PC-9 (cell line): ENCODE measurements at regions not wholly inside any gene's neighbourhood (a gene's known extent, or its start where the extent isn't known, plus 50 kb on each side); places are given as distances from the start of the nearest gene placed in this dataset.

Experiments used
- BruUV-seq: library from RNA; stranded (reverse); fragments of 400-500 nt; replicated peaks from 2 replicates; lab custom pipeline; 2021; lab: Mats Ljungman, UMichigan
- CTCF ChIA-PET: fragments of 300-600 bp; sonication (Branson Sonifier 250); formaldehyde crosslinking; loops from one replicate; lab custom pipeline; 2022; ENCODE audit warnings: antibody characterized with exemption; lab: Charles Lee
- POLR2A ChIA-PET: fragments of 300-600 bp; sonication (Branson Sonifier 250); formaldehyde crosslinking; loops from one replicate; lab custom pipeline; 2022; ENCODE audit warnings: antibody characterized with exemption; ENCODE audit not compliant: unreplicated experiment; lab: Charles Lee
- DNase-seq, 2 experiments: peaks; one replicate each; pipeline versions ENCODE4 v3.0.0 to v3.0.0-alpha.2; 2015 to 2022; ENCODE audit warnings: mixed read lengths in 1 of 2
- H2AFZ ChIP-seq: fragments of 200-600 bp; sonication (generic); 2 replicates; pipeline ENCODE4 v1.8.1; 2017; ENCODE audit warnings: antibody characterized with exemption
- H3F3A ChIP-seq: fragments of 200-600 bp; sonication (generic); 2 replicates; pipeline ENCODE4 v1.8.1; 2017; ENCODE audit warnings: antibody characterized with exemption, mild to moderate bottlenecking, low read depth; ENCODE audit not compliant: insufficient read depth
- H3K27ac ChIP-seq: fragments of 200-600 bp; sonication (generic); 2 replicates; pipeline ENCODE4 v1.6.1; 2016; ENCODE audit warnings: mixed run types
- H3K27me3 ChIP-seq: fragments of 200-600 bp; sonication (generic); 2 replicates; pipeline ENCODE4 v1.6.1; 2016; ENCODE audit warnings: low read depth, mixed run types; ENCODE audit not compliant: insufficient read depth
- H3K36me3 ChIP-seq: fragments of 200-600 bp; sonication (generic); 2 replicates; pipeline ENCODE4 v1.6.1; 2016; ENCODE audit warnings: low read depth, mixed run types
- H3K4me1 ChIP-seq: fragments of 200-600 bp; sonication (generic); replicated peaks from 2 replicates; pipeline ENCODE4 v1.6.1; 2016; ENCODE audit warnings: mixed run types; ENCODE audit not compliant: insufficient read depth
- H3K4me2 ChIP-seq: fragments of 200-600 bp; sonication (generic); 2 replicates; pipeline ENCODE4 v1.6.1; 2017; ENCODE audit warnings: mixed run types
- H3K4me3 ChIP-seq: fragments of 200-600 bp; sonication (generic); 2 replicates; pipeline ENCODE4 v1.6.1; 2016; ENCODE audit warnings: mixed run types
- H3K79me2 ChIP-seq: fragments of 200-600 bp; sonication (generic); 2 replicates; pipeline ENCODE4 v1.6.1; 2017; ENCODE audit warnings: low read depth, mixed run types
- H3K9me2 ChIP-seq: fragments of 200-600 bp; sonication (generic); 2 replicates; pipeline ENCODE4 v1.8.1; 2017; ENCODE audit warnings: mild to moderate bottlenecking; ENCODE audit not compliant: insufficient read depth
- H3K9me3 ChIP-seq: fragments of 200-600 bp; sonication (generic); 2 replicates; pipeline ENCODE4 v1.8.1; 2016; ENCODE audit warnings: low read depth; ENCODE audit not compliant: insufficient read depth
- H4K20me1 ChIP-seq: fragments of 200-600 bp; sonication (generic); 2 replicates; pipeline ENCODE4 v1.8.1; 2017; ENCODE audit not compliant: insufficient read depth
- CTCF ChIP-seq: fragments of 200-600 bp; sonication (generic); conservative IDR thresholded peaks from 2 replicates; pipeline ENCODE4 v1.6.1; 2017; ENCODE audit warnings: mixed run types, antibody characterized with exemption, mild to moderate bottlenecking, moderate library complexity
- EZH2 ChIP-seq: fragments of 200-600 bp; sonication (generic); IDR thresholded peaks from 2 replicates; pipeline ENCODE4 v1.8.0; 2017; ENCODE audit warnings: antibody characterized with exemption, low read depth
- intact Hi-C: fragments of 100-400 bp; cut with micrococcal nuclease; formaldehyde crosslinking; loops from one replicate; pipeline ENCODE4 v1.10.0; 2022; ENCODE audit not compliant: unreplicated experiment

- DNase-seq, result peak in 1 of 2 experiments; percentile 57
- no peaks in the 10 kb centered on the region for H4K20me1 ChIP-seq
- ChIA-PET POLR2A (no interaction called here), CTCF (interaction anchor here (0.7 kb wide), 1 partner anchor 1209 kb away, joined by 3 read pairs; no protein-coding TSS in a partner anchor)
- H3K9me3 ChIP-seq, result no peaks in the 10 kb centered on the region
- H3K36me3 ChIP-seq, result no peaks in the 10 kb centered on the region
- H2AFZ ChIP-seq, result no peak overlapping the region
- no peak overlapping the region for H3K4me2 ChIP-seq
- BruUV-seq, result no TSS peak
- intact Hi-C loops, result loop anchor here (10.0 kb wide), 1 partner anchor 749 kb away; no protein-coding TSS in a partner anchor
- no peaks in the 10 kb centered on the region for H3K79me2 ChIP-seq
- peak; percentile 58 for TF ChIP-seq CTCF
- TF ChIP-seq EZH2, result no peak
- H3K4me3 ChIP-seq, result no peak overlapping the region
- H3K4me1 ChIP-seq, result peaks cover 4% of the 10 kb centered on the region
- no peaks in the 10 kb centered on the region for H3K27me3 ChIP-seq
- H3F3A ChIP-seq, result no peaks in the 10 kb centered on the region
- H3K9me2 ChIP-seq, result no peaks in the 10 kb centered on the region
- no peak overlapping the region for H3K27ac ChIP-seq
Measured at GRCh38 chr1:164914208-164914607, 355.2 kb downstream of the PBX1 start.

DNA sequence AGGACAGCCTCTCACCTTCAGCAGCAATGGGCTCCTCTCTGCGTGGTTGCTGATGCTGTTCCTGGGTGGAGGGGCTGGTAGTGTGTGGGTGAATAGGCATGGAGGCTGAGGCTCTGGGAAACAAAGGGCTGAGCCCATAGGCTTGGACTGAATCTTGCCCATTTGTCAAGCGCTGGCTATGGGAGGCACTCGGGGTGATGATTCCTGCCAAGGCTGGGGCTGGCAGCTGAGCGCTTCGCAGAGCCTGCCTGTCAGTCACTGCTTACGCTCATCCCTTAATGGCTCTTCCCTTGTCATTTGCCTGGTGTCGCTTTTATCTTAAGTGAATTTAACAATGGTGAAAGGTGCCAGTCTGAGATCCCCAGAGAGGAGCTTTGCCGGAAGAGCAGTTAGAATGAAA, 353.3 kb downstream of the PBX1 start:
- Histone ChIP-seq H3K4me3 (no peak overlapping the region), H3K9me3 (no peaks in the 10 kb centered on the region), H3K27me3 (no peaks in the 10 kb centered on the region), H3K4me2 (no peak overlapping the region), H3K9me2 (no peaks in the 10 kb centered on the region), H3K27ac (no peak overlapping the region), H4K20me1 (no peaks in the 10 kb centered on the region), H3K4me1 (peaks cover 23% of the 10 kb centered on the region), H2AFZ (no peak overlapping the region), H3K79me2 (no peaks in the 10 kb centered on the region), H3F3A (0 out of 2 replicates have a peak, but pooled peaks cover 10% of the 10 kb centered on the region), H3K36me3 (no peaks in the 10 kb centered on the region)
- intact Hi-C loops, result loop anchor here (10.0 kb wide), 1 partner anchor 747 kb away; no protein-coding TSS in a partner anchor
- DNase-seq, result no peak
- no peak for TF ChIP-seq EZH2
- no peak for TF ChIP-seq CTCF
- CTCF ChIA-PET, result no interaction called here
- POLR2A ChIA-PET, result no interaction called here
- BruUV-seq, result no TSS peak

DNA sequence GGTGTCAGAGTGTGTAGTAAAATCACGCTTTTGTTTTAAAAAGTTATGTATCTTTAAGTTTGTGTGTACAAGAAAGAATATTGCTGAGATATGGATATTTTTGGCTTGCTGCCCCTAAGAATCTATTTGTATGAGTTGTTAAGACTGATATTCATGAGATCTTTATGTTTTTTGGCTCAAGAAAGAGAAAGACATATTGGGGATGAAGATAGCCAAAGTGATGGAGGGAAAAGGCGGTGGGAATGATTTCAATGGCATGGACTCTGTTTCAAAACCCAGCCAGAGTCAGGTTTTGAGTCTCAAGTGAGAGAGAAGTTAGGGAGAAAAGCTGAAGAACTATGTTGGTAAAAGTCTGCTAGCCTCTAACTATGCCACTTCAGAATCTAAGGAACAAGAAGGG, 351.7 kb downstream of the PBX1 start:
- H3F3A ChIP-seq, result 0 out of 2 replicates have a peak, but pooled peaks cover 10% of the 10 kb centered on the region
- peaks cover 30% of the 10 kb centered on the region for H3K4me1 ChIP-seq
- TF ChIP-seq EZH2, result no peak
- H3K27me3 ChIP-seq, result no peaks in the 10 kb centered on the region
- ChIA-PET POLR2A (no interaction called here), CTCF (no interaction called here)
- no peaks in the 10 kb centered on the region for H3K9me2 ChIP-seq
- no peak overlapping the region for H3K27ac ChIP-seq
- DNase-seq, result no peak
- H2AFZ ChIP-seq, result no peak overlapping the region
- no peak overlapping the region for H3K4me3 ChIP-seq
- intact Hi-C loops, result loop anchor here (10.0 kb wide), 1 partner anchor 746 kb away; no protein-coding TSS in a partner anchor
- no peaks in the 10 kb centered on the region for H3K36me3 ChIP-seq
- no peak overlapping the region for H3K4me2 ChIP-seq
- no peaks in the 10 kb centered on the region for H3K9me3 ChIP-seq
- H3K79me2 ChIP-seq, result no peaks in the 10 kb centered on the region
- H4K20me1 ChIP-seq, result no peaks in the 10 kb centered on the region
- no TSS peak for BruUV-seq

DNA sequence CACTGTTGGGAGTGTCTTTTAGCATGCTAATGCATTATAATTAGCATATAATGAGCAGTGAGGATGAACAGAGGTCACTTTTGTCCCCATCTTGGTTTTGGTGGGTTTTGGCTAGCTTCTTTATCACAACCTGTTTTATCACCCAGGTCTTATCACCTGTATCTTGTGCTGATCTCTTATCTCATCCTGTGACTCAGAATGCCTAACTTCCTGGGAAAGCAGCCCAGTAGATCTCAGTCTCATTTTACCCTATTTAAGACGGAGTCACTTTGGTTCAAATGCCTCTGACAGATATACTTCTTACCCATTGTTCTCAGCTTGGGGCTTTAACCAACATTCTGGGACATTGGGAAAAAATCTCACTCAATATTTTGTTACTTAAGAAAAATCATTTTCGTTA, 348.7 kb downstream of the PBX1 start:
- H3K9me2 ChIP-seq, result no peaks in the 10 kb centered on the region
- no peaks in the 10 kb centered on the region for H3K9me3 ChIP-seq
- 0 out of 2 replicates have a peak, but pooled peaks cover 10% of the 10 kb centered on the region for H3F3A ChIP-seq
- POLR2A ChIA-PET, result no interaction called here
- no peaks in the 10 kb centered on the region for H4K20me1 ChIP-seq
- no peak overlapping the region; the same call in 1 of the 2 replicates for H2AFZ ChIP-seq
- H3K4me3 ChIP-seq, result no peak overlapping the region
- intact Hi-C loops, result no loop called here
- H3K36me3 ChIP-seq, result no peaks in the 10 kb centered on the region
- peaks cover 30% of the 10 kb centered on the region for H3K4me1 ChIP-seq
- peak overlapping the region; percentile 1 for H3K4me2 ChIP-seq
- CTCF ChIA-PET, result no interaction called here
- peak overlapping the region; percentile 57 for H3K27ac ChIP-seq
- no peaks in the 10 kb centered on the region for H3K27me3 ChIP-seq
- H3K79me2 ChIP-seq, result no peaks in the 10 kb centered on the region
- BruUV-seq, result no TSS peak
- DNase-seq, result peak in 1 of 2 experiments; percentile 80
- TF ChIP-seq EZH2 (no peak), CTCF (no peak)
